ENCODE measurements at regions not wholly inside any gene's neighbourhood (a gene's known extent, or its start where the extent isn't known, plus 50 kb on each side); places are given as distances from the start of the nearest gene placed in this dataset.
A peak's percentile ranks its signal among the peaks of the same experiment; 100 is the strongest.

GRCh38 chr1:234536741-234537140, 57.8 kb upstream of the TARBP1 start:
- H3K27ac ChIP-seq = peak overlapping the region; percentile 87 to 99 (median 97)
- peaks cover 71 to 100% (median 94%) of the 10 kb centered on the region in 3 donors for H3K4me1 ChIP-seq
- WGBS, 2 donors = 22 to 23% methylated on average over 9 to 12 of the region's 12 CpGs
- H3K4me3 ChIP-seq = no peak overlapping the region
- TF ChIP-seq POLR2A (IDR thresholded peaks at IDR 0.05) = no peak
- TF ChIP-seq, protein P1, sequence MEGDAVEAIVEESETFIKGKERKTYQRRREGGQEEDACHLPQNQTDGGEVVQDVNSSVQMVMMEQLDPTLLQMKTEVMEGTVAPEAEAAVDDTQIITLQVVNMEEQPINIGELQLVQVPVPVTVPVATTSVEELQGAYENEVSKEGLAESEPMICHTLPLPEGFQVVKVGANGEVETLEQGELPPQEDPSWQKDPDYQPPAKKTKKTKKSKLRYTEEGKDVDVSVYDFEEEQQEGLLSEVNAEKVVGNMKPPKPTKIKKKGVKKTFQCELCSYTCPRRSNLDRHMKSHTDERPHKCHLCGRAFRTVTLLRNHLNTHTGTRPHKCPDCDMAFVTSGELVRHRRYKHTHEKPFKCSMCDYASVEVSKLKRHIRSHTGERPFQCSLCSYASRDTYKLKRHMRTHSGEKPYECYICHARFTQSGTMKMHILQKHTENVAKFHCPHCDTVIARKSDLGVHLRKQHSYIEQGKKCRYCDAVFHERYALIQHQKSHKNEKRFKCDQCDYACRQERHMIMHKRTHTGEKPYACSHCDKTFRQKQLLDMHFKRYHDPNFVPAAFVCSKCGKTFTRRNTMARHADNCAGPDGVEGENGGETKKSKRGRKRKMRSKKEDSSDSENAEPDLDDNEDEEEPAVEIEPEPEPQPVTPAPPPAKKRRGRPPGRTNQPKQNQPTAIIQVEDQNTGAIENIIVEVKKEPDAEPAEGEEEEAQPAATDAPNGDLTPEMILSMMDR (IDR thresholded peaks at IDR 0.05) = no peak
- H3K27me3 ChIP-seq = no peaks in the 10 kb centered on the region
- intact Hi-C loops (cut with DNase I) = loop anchor here (5.0 kb wide), 1 partner anchor 61 kb away; no protein-coding TSS in a partner anchor
- no peaks in the 10 kb centered on the region for H3K36me3 ChIP-seq
- no peak for DNase-seq
- no peaks in the 10 kb centered on the region for H3K9me3 ChIP-seq

DNA sequence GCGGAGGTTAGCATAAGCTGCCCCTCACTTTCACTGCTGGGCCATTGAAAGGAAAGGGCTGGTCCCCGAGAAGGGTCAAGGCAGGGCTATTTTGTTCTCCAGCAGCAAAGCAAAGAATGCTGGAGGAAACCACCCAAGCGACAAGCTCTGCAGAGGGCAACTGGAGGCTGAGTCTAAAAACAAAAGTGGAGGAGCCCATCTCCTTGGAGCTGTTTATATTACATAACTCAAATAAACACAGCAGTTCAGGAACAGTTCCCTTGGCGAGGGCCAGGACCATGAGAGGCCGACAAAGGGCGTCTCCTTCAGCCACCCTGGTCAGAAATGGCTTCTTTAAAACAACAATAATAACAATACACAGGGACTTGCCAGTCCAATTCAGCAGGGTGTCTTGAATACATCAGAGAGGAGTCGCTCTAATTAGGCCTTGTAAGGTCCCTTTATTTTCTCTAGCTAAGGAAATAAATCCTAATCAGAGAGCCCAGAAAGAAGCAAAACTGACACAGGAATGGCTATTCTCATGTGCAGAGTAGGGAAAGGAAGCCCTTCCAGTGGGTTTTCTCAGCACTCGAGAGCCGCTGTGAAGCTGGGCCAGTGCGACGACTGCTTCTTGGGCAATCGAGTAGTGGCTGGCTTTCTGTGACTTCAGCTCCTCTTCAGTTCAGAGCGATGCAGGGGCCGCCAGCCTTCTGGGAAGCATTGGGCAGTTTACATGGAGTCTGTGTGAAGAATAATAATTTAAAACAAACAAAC, 57.0 kb upstream of the TARBP1 start:
- Histone ChIP-seq H3K9me3 (no peaks in the 10 kb centered on the region), H3K4me1 (peaks cover 79 to 100% (median 96%) of the 10 kb centered on the region in 3 donors), H3K36me3 (no peaks in the 10 kb centered on the region), H3K27me3 (no peaks in the 10 kb centered on the region), H3K4me3 (no peak overlapping the region), H3K27ac (peak overlapping the region; percentile 87 to 99 (median 97))
- TF ChIP-seq, protein P1 (IDR thresholded peaks at IDR 0.05) = no peak
- no peak for TF ChIP-seq POLR2A (IDR thresholded peaks at IDR 0.05)
- intact Hi-C loops (cut with DNase I) = loop anchor here (5.0 kb wide), 1 partner anchor 61 kb away; no protein-coding TSS in a partner anchor
- no peak for DNase-seq
- WGBS, 2 donors = 28 to 57% methylated on average over 10 to 14 of the region's 14 CpGs

GRCh38 chr1:234535218-234535617, 56.2 kb upstream of the TARBP1 start:
- TF ChIP-seq, protein P1 (IDR thresholded peaks at IDR 0.05) = no peak
- TF ChIP-seq POLR2A (IDR thresholded peaks at IDR 0.05) = no peak
- peak overlapping the region; percentile 87 to 99 (median 97) for H3K27ac ChIP-seq

DNA sequence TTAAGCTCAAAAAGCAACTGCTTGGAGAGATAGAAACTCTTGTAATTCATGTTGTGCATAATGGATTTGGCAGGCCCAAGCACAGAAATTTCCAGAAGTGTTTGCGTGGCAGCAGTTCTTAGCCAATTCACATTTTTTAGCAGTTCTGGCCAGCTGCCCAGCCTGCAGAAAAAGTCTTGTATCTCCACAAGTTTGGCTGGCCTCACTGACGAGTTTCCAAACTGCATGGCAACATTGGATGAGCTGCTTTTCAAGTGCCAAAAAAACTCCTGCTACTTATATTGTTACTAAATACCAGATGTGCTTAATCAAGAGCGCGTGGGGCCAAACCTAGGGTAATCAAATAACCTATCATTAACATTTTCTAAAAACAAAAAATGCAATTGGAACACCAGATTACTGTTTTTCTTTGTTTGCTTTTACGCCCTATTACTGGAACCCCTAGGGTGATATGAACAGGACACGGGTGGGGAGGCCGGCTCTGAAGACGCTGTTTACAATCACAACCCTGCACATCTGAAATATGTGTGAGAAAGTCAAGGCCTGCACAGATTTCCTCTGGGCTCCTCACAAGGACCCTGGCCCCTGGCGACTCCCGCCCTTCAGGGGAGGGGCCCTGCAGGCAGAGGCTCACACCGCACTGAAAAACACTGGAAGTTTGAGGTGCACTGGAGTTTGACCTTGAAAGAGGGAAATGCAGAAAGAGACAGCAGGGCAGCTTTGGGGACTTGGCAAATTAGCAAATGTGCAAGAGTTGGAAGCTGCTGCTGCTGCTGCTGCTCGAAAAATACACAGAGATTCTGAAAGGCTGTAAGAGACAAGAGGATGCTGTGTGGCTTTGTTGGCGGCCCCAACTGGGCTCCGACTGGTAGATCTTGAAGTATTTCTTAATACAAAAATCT, 55.2 kb upstream of the TARBP1 start:
- Histone ChIP-seq H3K27ac (peak overlapping the region; percentile 87 to 99 (median 97)), H3K36me3 (no peaks in the 10 kb centered on the region), H3K9me3 (no peaks in the 10 kb centered on the region), H3K4me3 (peak overlapping the region in 1 of 4 donors; percentile 20), H3K27me3 (no peaks in the 10 kb centered on the region), H3K4me1 (peaks cover 83 to 100% (median 94%) of the 10 kb centered on the region in 3 donors)
- DNase-seq = no peak
- TF ChIP-seq, protein P1 (IDR thresholded peaks at IDR 0.05) = no peak
- TF ChIP-seq POLR2A (IDR thresholded peaks at IDR 0.05) = no peak
- intact Hi-C loops (cut with DNase I) = loop anchor here (5.0 kb wide), 1 partner anchor 188 kb away; no protein-coding TSS in a partner anchor
- WGBS, 2 donors = 21 to 43% methylated on average over 11 to 12 of the region's 14 CpGs

More at GRCh38 chr1:234535218-234535617, 56.2 kb upstream of the TARBP1 start:
- DNase-seq = no peak
- peaks cover 82 to 100% (median 96%) of the 10 kb centered on the region in 3 donors for H3K4me1 ChIP-seq
- H3K9me3 ChIP-seq = no peaks in the 10 kb centered on the region
- H3K27me3 ChIP-seq = no peaks in the 10 kb centered on the region
- 66% methylated on average over 7 of the region's 7 CpGs for WGBS, 2 donors
- intact Hi-C loops (cut with DNase I) = loop anchor here (5.0 kb wide), 1 partner anchor 62 kb away; no protein-coding TSS in a partner anchor
- no peaks in the 10 kb centered on the region for H3K36me3 ChIP-seq
- no peak overlapping the region for H3K4me3 ChIP-seq
